AG04449 (cell line): ENCODE measurements at regions not wholly inside any gene's neighbourhood (a gene's known extent, or its start where the extent isn't known, plus 50 kb on each side); places are given as distances from the start of the nearest gene placed in this dataset.

Experiments used
- CTCF ChIA-PET: fragments of 350-600 bp; formaldehyde crosslinking; extraction: SDS; loops from one replicate; lab custom pipeline; 2021; ENCODE audit warnings: antibody characterized with exemption; lab: Yijun Ruan, JAX
- POLR2A ChIA-PET: fragments of 400-600, 350-600 bp; formaldehyde crosslinking; extraction: SDS; loops from one replicate; lab custom pipeline; 2020; ENCODE audit warnings: antibody characterized with exemption, inconsistent platforms; lab: Yijun Ruan, JAX
- DNase-seq: peaks from one replicate; pipeline ENCODE4 v3.0.0-alpha.2; 2010; ENCODE audit warnings: low read depth, low spot score
- H3K4me3 ChIP-seq: 2 replicates; pipeline ENCODE4 v1.5.1; 2011; ENCODE audit warnings: low read depth, mild to moderate bottlenecking, control low read depth, low read length
- TF ChIP-seq, protein P1 (sequence below): IDR thresholded peaks from one replicate; pipeline ENCODE4 v1.5.1; 2011; ENCODE audit warnings: mild to moderate bottlenecking, moderate library complexity, low read length, control low read depth, inconsistent platforms; ENCODE audit not compliant: insufficient read depth; ENCODE audit errors: missing control alignments

DNA sequence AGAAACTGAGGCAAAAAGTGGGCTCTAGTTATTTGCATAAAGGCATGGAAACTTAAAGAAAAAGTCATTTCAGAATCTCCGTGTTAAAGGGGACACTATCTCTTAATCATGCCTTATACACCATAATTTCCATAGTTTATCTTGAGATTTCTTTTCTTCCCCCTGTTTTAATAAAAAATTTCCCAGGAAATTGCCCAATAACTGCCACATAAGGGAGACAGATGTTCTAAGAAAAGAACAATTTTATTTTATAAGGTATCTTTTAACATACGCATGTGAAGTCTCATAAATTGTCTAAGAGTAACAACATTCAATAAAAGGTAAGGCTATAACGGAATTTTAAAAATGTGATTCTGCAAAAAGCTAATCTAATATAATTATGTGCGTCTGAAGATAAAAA lies 371.3 kb downstream of the IRS2 start:
- ChIA-PET CTCF (no interaction called here), POLR2A (no interaction called here)
- TF ChIP-seq, protein P1, sequence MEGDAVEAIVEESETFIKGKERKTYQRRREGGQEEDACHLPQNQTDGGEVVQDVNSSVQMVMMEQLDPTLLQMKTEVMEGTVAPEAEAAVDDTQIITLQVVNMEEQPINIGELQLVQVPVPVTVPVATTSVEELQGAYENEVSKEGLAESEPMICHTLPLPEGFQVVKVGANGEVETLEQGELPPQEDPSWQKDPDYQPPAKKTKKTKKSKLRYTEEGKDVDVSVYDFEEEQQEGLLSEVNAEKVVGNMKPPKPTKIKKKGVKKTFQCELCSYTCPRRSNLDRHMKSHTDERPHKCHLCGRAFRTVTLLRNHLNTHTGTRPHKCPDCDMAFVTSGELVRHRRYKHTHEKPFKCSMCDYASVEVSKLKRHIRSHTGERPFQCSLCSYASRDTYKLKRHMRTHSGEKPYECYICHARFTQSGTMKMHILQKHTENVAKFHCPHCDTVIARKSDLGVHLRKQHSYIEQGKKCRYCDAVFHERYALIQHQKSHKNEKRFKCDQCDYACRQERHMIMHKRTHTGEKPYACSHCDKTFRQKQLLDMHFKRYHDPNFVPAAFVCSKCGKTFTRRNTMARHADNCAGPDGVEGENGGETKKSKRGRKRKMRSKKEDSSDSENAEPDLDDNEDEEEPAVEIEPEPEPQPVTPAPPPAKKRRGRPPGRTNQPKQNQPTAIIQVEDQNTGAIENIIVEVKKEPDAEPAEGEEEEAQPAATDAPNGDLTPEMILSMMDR: no peak
- no peak for DNase-seq
- no peak overlapping the region for H3K4me3 ChIP-seq

DNA sequence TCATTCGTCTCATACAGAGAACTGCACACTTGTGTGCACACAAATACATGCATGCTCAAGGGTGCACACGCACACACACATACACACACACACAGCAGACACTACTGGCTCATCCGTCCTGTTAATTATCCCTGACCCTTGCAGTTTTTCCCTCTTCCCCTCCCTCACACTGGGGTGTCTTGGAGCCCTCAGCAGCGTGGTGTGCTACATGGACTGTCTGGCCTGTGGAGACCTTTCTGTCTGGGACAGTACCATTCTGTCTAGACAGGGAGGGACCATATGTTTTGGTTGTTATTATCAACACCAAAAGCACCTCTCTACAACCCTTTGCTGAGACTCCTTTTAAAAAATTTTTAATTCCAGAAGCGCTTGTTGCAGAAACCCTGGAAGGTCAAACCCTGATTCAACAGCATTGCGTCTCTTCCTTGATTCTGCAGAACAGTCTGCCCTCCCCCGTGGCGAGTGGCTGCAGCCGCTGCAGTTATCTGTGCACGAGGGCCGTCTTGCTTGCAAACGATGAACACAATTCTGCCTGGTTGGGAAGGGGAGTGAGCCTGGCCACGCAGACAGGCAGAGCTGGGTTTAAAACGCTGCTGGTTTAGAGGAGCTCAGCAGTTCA lies 374.0 kb downstream of the IRS2 start:
- ChIA-PET POLR2A (no interaction called here), CTCF (no interaction called here)
- TF ChIP-seq, protein P1: no peak
- no peak for DNase-seq
- no peak overlapping the region for H3K4me3 ChIP-seq

DNA sequence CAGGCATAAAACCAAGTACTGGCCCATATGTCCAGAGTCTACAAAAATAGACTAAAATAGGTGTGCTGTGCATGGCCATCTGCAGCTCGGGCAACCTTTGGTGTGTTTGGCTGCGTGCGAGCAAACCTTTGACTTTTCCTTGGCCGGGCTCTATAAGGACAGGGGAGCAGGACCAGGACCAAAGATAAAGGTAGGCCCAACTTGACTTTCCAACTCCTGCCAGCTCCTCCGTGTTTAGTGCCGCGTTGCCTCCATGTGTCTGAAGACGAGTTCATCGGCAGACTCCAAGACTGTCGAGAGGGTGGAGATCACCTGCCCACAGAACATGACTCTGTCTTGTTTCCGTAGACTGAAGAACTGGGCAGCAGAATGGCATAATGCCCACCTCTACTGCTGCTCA lies 375.5 kb downstream of the IRS2 start:
- ChIA-PET POLR2A (no interaction called here), CTCF (no interaction called here)
- H3K4me3 ChIP-seq: no peak overlapping the region
- no peak for DNase-seq
- TF ChIP-seq, protein P1: no peak

DNA sequence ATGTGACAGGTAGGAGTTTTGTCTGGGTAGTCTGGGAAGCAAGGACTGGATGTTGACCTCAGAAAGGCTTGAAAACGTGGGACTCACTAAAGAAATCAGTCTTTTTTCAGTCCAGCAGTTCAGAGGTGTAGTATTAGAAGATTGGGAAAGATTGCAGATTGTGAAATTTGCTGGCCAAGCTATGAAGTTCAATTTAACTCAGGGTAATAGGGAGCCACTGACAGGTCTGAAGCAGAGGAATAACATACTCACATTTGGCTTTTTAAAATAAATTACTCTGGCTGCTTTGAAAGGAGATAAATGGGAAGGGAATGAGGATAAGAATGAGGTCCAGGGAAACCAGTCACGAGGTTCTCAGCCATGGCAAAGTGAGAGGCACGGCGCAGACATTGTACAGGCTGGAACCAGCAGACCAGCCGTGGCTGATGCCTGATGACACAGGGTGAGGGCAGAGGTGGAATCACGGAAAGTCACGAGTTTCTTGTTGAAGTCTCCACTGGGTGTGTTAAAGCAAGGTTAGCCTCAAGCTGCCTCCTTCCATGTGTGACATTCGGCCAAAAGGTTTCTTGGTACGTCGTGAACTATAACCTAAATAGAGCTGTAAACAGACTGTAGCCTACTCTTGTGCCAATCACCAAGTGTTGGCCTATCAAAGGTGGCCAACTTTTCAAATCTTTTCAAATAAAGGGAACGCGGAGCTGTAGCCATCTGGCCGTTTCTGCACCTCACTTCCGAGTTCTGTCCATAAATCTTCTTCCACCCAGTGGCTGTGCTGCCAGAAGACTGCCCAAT lies 377.6 kb downstream of the IRS2 start:
- CTCF ChIA-PET: no interaction called here
- H3K4me3 ChIP-seq: no peak overlapping the region
- TF ChIP-seq, protein P1: no peak
- POLR2A ChIA-PET: no interaction called here
- no peak for DNase-seq

DNA sequence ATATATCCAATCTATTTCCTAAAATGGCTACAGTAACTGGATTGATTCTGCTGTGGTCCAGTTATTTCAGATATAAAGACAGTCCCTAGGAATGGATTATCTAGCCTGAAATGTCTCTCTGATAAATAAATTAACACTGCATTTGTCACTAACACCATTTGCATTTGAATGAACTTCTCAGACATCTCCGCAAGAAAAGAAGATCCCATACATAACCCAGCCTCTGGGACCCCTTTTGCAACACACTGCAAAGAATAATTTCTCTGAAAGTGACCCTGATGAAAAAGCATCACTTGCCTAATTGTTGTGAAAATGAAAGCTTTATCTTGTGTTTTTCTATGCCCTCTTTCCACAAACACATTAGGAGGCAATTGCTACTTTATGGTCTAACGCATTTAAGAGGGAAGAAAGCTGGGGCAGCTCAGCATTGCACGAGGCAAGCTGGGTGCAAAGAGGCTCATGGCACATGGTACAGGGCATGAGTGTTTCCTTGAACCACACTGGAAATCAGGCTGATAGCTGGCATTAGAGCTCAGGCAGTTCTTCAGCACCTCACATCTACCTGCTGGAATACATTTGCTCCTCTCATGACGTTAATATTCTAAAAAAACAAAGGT lies 379.9 kb downstream of the IRS2 start:
- POLR2A ChIA-PET: no interaction called here
- DNase-seq: no peak
- H3K4me3 ChIP-seq: no peak overlapping the region
- CTCF ChIA-PET: no interaction called here
- TF ChIP-seq, protein P1: no peak

DNA sequence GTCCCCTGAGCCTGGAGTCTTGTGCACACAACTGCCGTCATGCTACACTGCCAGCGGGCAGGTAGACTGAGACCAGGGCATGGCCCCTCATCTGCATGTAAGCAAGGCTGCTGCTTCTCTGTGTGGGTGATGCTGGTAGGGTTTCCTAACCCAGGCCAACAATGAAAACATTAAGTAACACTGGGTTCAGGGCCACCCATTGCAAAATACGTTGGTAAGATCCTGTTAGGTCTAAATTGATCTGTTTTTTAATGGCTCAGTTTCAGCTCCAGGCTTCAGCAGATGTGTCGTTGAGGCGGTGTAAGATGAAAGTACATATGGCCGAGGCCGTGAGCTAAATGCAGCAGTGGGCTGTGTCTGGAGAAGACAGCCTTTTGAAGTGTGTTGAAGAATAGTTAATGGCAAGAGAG lies 383.4 kb downstream of the IRS2 start:
- no peak overlapping the region for H3K4me3 ChIP-seq
- CTCF ChIA-PET: interaction anchor here (1.2 to 1.5 kb wide), 2 partner anchors 16 to 251 kb away, joined by 3 read pairs; no protein-coding TSS in a partner anchor
- POLR2A ChIA-PET: no interaction called here
- TF ChIP-seq, protein P1: no peak
- DNase-seq: no peak
